Right lobe of liver (tissue), 6 donors: ENCODE measurements at regions not wholly inside any gene's neighbourhood (a gene's known extent, or its start where the extent isn't known, plus 50 kb on each side); places are given as distances from the start of the nearest gene placed in this dataset.
"Not testable (repeated sequence)": the region's sequence is repeated elsewhere in the genome, so short reads cannot be mapped to it uniquely, and the experiment has no call there.

Experiments
- ATAC-seq, 4 donors: fragments of 200-7000 bp; cut with Tn5 transposase; one replicate each; pipeline ENCODE4 v1.9.1; 2020; ENCODE audit warnings: mild to moderate bottlenecking in 4 of 4, moderate library complexity in 4 of 4
- DNase-seq, 3 donors: peaks; one replicate each; pipeline ENCODE4 v3.0.0-alpha.2; 2020
- H3K27ac ChIP-seq, 3 donors: fragments of 200-600 bp; one replicate each; pipeline ENCODE4 v1.8.0; 2022
- H3K27me3 ChIP-seq, 2 donors: fragments of 200-600 bp; one replicate each; pipeline ENCODE4 v1.8.0; 2022
- H3K36me3 ChIP-seq, 4 donors: fragments of 200-600 bp; sonication (generic) in 1 of 4; one replicate each; pipeline versions ENCODE4 v1.5.1 to v1.8.0; 2017 to 2022; ENCODE audit warnings: control low read depth in 1 of 4
- H3K4me1 ChIP-seq, 4 donors: fragments of 200-600 bp; sonication (generic) in 1 of 4; one replicate each; pipeline versions ENCODE4 v1.5.1 to v1.8.0; 2017 to 2022; ENCODE audit warnings: control low read depth in 1 of 4
- H3K4me3 ChIP-seq, 3 donors: fragments of 200-600 bp; one replicate each; pipeline ENCODE4 v1.8.0; 2022
- H3K9me3 ChIP-seq, 4 donors: fragments of 200-600 bp; sonication (generic) in 1 of 4; one replicate each; pipeline versions ENCODE4 v1.5.1 to v1.8.0; 2017 to 2022; ENCODE audit warnings: control low read depth in 1 of 4
- POLR2A ChIP-seq: fragments of 450-650 bp; IDR thresholded peaks from one replicate; pipeline ENCODE4 v1.6.1; 2017; ENCODE audit warnings: antibody characterized with exemption, mild to moderate bottlenecking
- WGBS: methylation state at CpG from one replicate; pipeline ENCODE4 v1.1.6; 2018; ENCODE audit warnings: low coverage, low lambda C conversion rate; ENCODE audit not compliant: insufficient coverage; ENCODE audit errors: missing lambda C conversion rate; 5-methylcytosine and 5-hydroxymethylcytosine counted together
- intact Hi-C, 2 donors: fragments of 100-400 bp; cut with DNase I; formaldehyde crosslinking; loops; one replicate each; pipeline versions ENCODE4 v1.11.2 to v1.14.1; 2022
- TF ChIP-seq, protein P1 (sequence below), 4 donors: fragments of 200-600 bp in 3 of 4; fragments of 450-650 bp in 1 of 4; IDR thresholded peaks; one replicate each; pipeline versions ENCODE4 v1.5.1 to v1.8.0; 2016 to 2022; ENCODE audit warnings: antibody characterized with exemption in 4 of 4, mild to moderate bottlenecking in 2 of 4
- donor health status: DM: no; HTN: yes; CAD: no.
- donor health status: DM: no; HTN: no; CAD: no.
- donor health status: DM: no; HTN: no; CAD: no.
- donor health status: DM: no; HTN: yes; CAD: no.
- donor health status: DM: no; HTN: yes; CAD: no.

DNA sequence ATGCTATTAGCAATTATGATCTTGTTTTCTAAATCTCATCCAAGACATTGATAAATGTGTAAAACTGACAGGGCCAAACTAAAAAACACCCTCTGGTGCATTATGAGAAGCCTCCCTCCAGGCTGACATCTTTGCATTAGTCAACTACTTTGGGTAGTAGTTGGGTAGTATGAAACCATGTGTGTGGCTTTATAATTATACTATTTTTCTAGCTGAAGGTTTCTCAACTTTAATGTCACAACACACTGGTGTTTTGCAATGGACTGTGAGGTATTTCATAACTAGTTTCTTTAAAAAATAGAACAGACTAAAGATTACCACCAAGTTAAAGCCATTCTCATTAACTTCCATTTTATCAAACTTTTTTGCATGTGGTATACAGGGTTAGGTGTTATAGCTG is 73.1 kb upstream of the RBMS1 start:
- no peaks in the 10 kb centered on the region for H3K36me3 ChIP-seq
- intact Hi-C loops, result no loop called here
- H3K9me3 ChIP-seq, result no peaks in the 10 kb centered on the region
- peaks cover 0 to 6% (median 0%) of the 10 kb centered on the region in 4 donors for H3K4me1 ChIP-seq
- no peak for DNase-seq
- no peak overlapping the region for H3K27ac ChIP-seq
- peak; percentile 33 to 73 (median 58) for ATAC-seq
- H3K27me3 ChIP-seq, result no peaks in the 10 kb centered on the region
- no peak for TF ChIP-seq POLR2A
- no peak overlapping the region for H3K4me3 ChIP-seq

DNA sequence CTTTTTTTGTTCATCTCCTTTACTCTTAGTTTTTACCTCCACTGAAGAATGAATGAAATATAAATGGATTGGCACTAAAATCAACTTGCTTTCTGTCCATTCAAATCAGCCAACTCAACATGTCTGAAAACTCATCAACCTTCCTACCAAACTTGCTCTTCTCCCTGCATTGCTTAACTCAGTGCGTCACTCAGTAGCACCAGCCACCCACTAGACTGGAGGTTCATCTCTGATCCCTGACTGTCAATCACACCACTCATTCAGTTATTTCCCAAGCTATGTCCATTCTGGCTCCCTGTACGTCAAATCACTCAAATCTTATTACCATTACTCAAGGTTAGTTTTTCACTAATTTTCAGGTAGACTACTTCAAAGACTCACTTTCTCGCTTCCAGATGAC is 75.2 kb upstream of the RBMS1 start:
- H3K36me3 ChIP-seq, result no peaks in the 10 kb centered on the region
- no peak overlapping the region for H3K4me3 ChIP-seq
- H3K4me1 ChIP-seq, result peaks cover 0 to 6% (median 0%) of the 10 kb centered on the region in 4 donors
- WGBS, result 88% methylated on average over 3 of the region's 3 CpGs
- TF ChIP-seq POLR2A, result no peak
- TF ChIP-seq, protein P1, sequence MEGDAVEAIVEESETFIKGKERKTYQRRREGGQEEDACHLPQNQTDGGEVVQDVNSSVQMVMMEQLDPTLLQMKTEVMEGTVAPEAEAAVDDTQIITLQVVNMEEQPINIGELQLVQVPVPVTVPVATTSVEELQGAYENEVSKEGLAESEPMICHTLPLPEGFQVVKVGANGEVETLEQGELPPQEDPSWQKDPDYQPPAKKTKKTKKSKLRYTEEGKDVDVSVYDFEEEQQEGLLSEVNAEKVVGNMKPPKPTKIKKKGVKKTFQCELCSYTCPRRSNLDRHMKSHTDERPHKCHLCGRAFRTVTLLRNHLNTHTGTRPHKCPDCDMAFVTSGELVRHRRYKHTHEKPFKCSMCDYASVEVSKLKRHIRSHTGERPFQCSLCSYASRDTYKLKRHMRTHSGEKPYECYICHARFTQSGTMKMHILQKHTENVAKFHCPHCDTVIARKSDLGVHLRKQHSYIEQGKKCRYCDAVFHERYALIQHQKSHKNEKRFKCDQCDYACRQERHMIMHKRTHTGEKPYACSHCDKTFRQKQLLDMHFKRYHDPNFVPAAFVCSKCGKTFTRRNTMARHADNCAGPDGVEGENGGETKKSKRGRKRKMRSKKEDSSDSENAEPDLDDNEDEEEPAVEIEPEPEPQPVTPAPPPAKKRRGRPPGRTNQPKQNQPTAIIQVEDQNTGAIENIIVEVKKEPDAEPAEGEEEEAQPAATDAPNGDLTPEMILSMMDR (IDR thresholded peaks at IDR 0.05), result no peak
- H3K27me3 ChIP-seq, result no peaks in the 10 kb centered on the region
- no peak for ATAC-seq
- H3K9me3 ChIP-seq, result no peaks in the 10 kb centered on the region
- DNase-seq, result no peak
- no peak overlapping the region for H3K27ac ChIP-seq
- intact Hi-C loops, result no loop called here

DNA sequence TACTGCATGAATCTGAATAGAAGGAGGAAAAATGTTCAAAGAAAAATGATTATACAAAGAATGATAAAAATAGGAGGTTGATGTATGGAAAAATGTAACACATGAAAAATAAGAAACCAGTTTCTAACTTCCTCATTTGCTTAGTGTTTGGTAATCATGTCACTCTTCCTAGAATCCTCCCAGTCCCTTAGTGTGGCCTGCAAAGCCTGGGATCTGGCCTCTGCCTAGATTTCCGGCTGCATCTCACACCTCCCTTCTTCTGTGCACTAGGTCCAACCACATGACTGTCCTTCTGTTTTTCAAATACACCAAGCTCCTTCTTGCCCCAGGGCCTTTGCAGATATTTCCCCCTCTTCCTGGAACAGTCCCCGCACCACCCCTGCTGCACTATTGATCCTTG is 76.8 kb upstream of the RBMS1 start:
- no peak for TF ChIP-seq POLR2A
- 100% methylated on average over 1 of the region's 2 CpGs for WGBS
- H3K27ac ChIP-seq, result no peak overlapping the region
- H3K4me1 ChIP-seq, result peaks cover 0 to 6% (median 0%) of the 10 kb centered on the region in 4 donors
- no peak overlapping the region for H3K4me3 ChIP-seq
- ATAC-seq (peak in 3 of 4 donors; percentile 48 to 55 (median 50)), DNase-seq (no peak)
- H3K9me3 ChIP-seq, result no peaks in the 10 kb centered on the region
- intact Hi-C loops, result no loop called here
- H3K36me3 ChIP-seq, result no peaks in the 10 kb centered on the region
- H3K27me3 ChIP-seq, result no peaks in the 10 kb centered on the region

DNA sequence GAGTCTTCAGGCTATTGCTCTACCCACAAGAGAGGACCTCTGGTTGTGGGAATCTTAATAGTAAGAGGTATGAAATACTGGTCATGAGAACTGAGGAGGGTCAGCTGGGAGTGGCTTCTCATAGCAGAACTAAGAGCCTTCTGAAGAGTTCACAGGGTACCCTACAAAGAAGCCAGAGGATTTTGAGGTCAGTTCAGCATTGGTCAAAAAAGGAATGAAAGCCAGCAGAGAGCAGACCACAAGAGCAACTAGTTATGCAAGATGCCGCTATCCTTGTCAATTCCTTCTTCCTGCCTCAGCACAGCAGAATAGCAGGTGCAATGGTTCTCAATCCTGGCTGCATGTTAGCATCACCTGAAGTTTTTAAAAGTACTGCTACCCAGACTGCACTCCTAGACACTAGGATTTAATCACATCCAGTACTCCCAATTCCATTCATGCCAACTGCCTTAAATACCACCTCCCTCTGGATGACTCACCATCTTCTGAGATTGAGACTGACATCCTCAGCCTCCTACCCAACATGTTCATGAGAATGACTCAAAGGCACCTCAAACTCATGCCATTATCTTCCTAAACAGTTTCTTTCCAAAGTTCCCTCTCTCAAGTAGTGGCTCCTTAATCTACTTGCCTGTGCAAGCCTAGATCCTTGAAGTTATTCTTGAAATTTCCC is 81.0 kb upstream of the RBMS1 start:
- H3K4me1 ChIP-seq, result no peaks in the 10 kb centered on the region
- TF ChIP-seq, protein P1 (IDR thresholded peaks at IDR 0.05), result no peak
- TF ChIP-seq POLR2A, result no peak
- intact Hi-C loops, result no loop called here
- DNase-seq (no peak), ATAC-seq (no peak)
- no peak overlapping the region for H3K27ac ChIP-seq
- no peaks in the 10 kb centered on the region for H3K36me3 ChIP-seq
- no peaks in the 10 kb centered on the region for H3K9me3 ChIP-seq
- no peak overlapping the region for H3K4me3 ChIP-seq
- no CpG with 5 or more reads among the region's 1 CpG for WGBS
- H3K27me3 ChIP-seq, result no peaks in the 10 kb centered on the region

DNA sequence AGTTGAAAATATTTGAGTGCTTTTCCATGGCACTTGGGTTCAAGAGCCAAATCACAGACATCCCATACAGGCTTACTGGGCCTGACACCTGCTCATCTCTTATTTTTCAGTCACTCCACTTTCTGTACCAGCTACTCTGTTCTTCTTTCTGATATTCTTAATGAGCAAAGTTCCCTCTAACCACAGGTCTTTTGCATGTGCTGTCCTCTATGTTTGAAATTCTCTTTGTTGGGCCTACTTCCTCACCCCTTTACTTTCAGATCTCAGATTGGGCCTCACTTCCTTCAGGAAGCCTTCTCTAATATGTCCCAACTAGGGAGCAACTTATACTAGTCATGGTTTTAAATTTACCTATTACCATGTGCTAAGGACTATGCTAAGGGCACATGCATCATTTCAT is 81.8 kb upstream of the RBMS1 start:
- TF ChIP-seq, protein P1 (IDR thresholded peaks at IDR 0.05), result no peak
- no peak for TF ChIP-seq POLR2A
- no peaks in the 10 kb centered on the region for H3K4me1 ChIP-seq
- no peaks in the 10 kb centered on the region for H3K36me3 ChIP-seq
- no peaks in the 10 kb centered on the region for H3K27me3 ChIP-seq
- no peak overlapping the region for H3K27ac ChIP-seq
- H3K9me3 ChIP-seq, result no peaks in the 10 kb centered on the region
- no peak for ATAC-seq
- H3K4me3 ChIP-seq, result no peak overlapping the region
- intact Hi-C loops, result no loop called here
- no peak for DNase-seq

DNA sequence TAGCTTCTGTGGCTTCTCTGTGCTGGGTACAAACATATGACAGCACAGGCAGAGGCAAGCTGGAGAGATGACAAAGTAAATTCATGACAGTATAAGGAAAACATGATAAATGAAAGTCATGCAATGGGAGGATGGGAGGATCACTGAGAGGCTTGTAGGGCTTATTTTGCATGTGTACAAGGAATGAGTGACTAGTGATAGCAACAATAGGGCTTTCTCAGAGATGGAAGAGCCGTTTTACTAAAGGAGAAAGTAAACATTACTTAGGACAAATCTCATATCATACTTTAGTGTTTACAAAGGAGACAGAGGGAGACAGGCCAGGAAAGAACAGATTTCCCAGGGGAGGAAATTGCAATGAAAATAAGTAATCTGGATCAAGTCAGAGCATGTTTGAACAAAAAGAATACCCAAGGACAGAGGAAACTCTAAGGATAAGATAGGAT is 82.5 kb upstream of the RBMS1 start:
- H3K9me3 ChIP-seq, result no peaks in the 10 kb centered on the region
- DNase-seq (no peak), ATAC-seq (peak; percentile 20 to 72 (median 63))
- TF ChIP-seq POLR2A, result no peak
- TF ChIP-seq, protein P1 (IDR thresholded peaks at IDR 0.05), result no peak
- no peaks in the 10 kb centered on the region for H3K27me3 ChIP-seq
- H3K4me3 ChIP-seq, result no peak overlapping the region
- H3K27ac ChIP-seq, result no peak overlapping the region
- H3K36me3 ChIP-seq, result no peaks in the 10 kb centered on the region
- intact Hi-C loops, result no loop called here
- WGBS, result 15% methylated on average over 1 of the region's 1 CpG
- H3K4me1 ChIP-seq, result no peaks in the 10 kb centered on the region

DNA sequence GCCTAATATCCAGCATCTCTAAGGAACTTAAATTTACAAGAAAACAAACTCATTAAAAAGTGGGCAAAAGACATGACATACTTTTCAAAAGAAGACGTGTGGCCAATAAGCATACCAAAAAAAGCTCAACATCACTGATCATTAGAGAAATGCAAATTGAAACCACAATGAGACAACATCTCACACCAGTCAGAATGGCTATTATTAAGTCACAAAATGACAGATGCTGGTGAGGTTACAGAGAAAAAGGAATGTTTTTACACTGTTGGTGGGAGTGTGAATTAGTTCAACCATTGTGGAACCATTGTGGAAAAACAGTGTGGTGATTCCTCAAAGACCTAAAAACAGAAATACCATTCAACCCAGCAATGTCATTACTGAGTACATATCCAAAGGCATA is 83.5 kb upstream of the RBMS1 start:
- H3K36me3 ChIP-seq, ATAC-seq, H3K27ac ChIP-seq, H3K4me3 ChIP-seq, H3K4me1 ChIP-seq, H3K27me3 ChIP-seq, DNase-seq, intact Hi-C loops, H3K9me3 ChIP-seq: not testable (repeated sequence)
- 47% methylated on average over 1 of the region's 1 CpG for WGBS
